Fibroblast of skin of right quadriceps (primary cell): ENCODE measurements at regions not wholly inside any gene's neighbourhood (a gene's known extent, or its start where the extent isn't known, plus 50 kb on each side); places are given as distances from the start of the nearest gene placed in this dataset.

ENCODE experiments used
- DNase-seq: peaks from one replicate; pipeline ENCODE4 v3.0.0-alpha.2; 2013

GRCh38 chr10:106179430-106179829 is 985.1 kb downstream of the SORCS1 start:
- no peak for DNase-seq

- DNase-seq, result peak; percentile 20
These were observed 988.6 kb downstream of the SORCS1 start for GRCh38 chr10:106175760-106176377.

- DNase-seq, result no peak
These were observed 990.7 kb downstream of the SORCS1 start for GRCh38 chr10:106173838-106174237.

- no peak for DNase-seq
These were observed 995.3 kb downstream of the SORCS1 start for GRCh38 chr10:106169241-106169640.

DNA sequence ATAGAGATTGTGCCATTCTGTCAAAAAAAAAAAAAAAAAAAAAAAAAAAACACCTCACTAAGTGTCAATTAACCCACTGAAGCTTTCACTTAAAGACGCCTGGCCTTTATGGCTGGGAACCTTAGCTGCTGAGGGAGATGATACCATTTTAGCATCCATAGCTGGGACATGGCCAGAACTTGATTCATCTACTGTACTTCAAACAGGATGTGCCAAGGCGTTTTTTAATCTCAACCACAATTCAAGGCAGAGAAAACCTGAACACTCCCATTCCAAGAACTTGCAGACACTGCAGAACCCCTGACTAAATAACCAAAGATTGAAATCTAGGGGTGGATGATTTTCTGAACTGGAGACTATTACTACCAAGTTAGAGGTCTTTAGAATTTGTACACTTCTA is 996.6 kb downstream of the SORCS1 start:
- DNase-seq, result no peak

GRCh38 chr10:106158241-106158640 is 1006.3 kb downstream of the SORCS1 start:
- peak; percentile 19 for DNase-seq

DNA sequence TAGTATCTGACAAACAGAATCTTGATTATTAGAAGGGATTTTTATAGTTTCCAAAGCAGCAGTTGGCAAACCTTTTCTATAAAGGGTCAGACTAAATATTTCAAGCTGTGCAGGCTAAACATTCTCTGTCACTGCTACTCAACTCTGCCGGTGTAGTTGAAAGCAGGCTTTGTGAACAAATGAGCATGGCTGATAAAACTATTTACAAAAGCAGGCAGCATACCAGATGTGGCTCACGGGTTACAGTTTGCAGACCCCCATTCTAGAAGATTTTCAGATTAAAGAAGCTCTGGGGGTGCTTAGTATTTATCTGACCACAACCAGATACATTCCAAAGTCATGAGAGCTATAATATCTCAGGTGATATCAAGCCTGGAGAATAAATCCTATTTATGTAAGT is 1017.5 kb downstream of the SORCS1 start:
- no peak for DNase-seq

GRCh38 chr10:106139915-106140314 is 1024.6 kb downstream of the SORCS1 start:
- DNase-seq, result no peak

DNA sequence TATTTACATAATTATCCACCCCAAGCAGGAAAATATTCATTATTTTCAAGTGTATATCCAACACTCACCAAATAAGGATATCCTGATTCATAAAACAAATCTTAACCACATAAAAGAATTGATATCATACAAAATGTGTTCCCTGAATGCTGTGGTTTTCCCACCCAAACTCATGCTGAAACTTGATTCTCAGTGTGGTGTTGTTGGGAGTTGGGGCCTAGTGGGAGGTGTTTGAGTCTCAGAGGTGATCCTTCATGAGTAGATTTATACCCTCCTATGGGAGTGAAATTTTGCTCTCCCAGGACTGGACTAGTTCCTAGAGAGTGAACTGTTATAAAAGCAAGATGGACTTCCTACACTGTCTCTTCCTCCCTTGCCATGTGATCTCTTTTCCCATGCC is 1028.3 kb downstream of the SORCS1 start:
- no peak for DNase-seq

DNA sequence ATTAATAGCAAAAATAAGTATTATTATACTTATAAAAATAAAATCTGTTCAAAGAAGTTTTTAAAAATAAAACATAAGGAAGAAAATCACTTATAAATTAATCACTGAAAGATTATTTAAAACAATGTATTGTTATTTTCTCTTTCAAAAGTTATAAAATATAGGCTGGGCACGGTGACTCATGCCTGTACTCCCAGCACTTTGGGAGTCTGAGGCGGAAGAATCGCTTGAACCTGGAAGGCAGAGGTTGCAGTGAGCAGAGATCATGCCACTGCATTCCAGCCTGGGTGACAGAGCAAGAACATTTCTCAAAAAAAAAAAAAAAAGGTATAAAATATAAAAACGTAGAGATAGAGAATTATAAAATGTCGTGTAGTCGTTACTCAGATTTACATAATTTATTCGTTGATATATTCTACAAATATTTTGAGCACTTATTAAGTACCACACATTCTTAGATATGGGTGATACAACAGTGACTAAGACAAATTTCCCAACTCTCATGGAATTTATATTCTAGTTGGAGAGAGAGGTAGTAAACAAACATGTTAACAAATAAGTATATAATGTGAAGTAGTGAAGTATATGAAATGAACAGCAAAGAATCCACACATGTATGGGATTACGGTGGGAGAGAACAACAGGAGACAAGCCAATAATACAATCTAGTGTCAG is 1030.0 kb downstream of the SORCS1 start:
- no peak for DNase-seq

- no peak for DNase-seq
These were observed 1031.1 kb downstream of the SORCS1 start for GRCh38 chr10:106133451-106133850.

DNA sequence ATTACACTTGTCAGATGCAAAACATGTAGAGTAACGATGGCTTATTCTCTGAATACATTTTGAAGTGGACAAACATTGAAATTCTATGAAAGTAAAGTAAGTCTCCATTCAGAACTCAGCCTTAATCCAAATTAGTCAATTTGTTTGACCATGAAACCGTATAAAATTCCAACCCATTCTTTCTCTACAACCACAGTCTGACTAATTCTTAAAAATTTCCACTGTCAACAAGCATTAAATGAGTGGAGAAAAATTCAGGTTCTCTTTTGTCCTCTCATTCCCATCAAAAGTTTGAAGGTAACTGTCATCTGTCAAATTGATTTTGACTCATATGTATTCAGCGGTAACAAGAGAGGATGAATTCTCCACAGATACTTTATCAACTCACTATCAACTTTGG is 1031.5 kb downstream of the SORCS1 start:
- DNase-seq, result no peak

- DNase-seq, result no peak
These were observed 1049.8 kb downstream of the SORCS1 start for GRCh38 chr10:106114656-106115186.

- DNase-seq, result peak; percentile 61
These were observed 1053.3 kb downstream of the SORCS1 start for GRCh38 chr10:106111246-106111645.

DNA sequence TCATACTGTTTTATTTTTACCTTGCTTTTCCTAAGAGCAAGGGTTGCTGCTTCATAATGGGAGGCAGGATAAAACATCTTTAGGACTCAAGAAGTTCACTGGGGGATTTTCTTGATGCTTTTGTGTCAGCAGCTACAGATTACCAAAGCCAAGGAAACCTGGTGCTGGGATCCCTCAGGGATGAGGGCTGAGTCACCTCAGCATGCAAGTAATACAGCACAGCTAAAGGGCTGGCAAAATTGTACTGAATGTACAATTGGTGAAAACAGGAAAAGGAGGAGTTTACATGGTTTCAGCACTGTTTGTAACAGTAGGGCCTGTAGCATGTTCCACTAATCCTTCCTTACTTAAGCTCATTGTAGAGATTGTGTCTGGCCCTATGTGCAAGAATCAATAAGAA is 1056.8 kb downstream of the SORCS1 start:
- peak; percentile 59 for DNase-seq

- DNase-seq, result no peak
These were observed 1058.4 kb downstream of the SORCS1 start for GRCh38 chr10:106106114-106106513.

GRCh38 chr10:106089855-106090254 is 1074.7 kb downstream of the SORCS1 start:
- no peak for DNase-seq

GRCh38 chr10:106086391-106086790 is 1078.1 kb downstream of the SORCS1 start:
- no peak for DNase-seq

DNA sequence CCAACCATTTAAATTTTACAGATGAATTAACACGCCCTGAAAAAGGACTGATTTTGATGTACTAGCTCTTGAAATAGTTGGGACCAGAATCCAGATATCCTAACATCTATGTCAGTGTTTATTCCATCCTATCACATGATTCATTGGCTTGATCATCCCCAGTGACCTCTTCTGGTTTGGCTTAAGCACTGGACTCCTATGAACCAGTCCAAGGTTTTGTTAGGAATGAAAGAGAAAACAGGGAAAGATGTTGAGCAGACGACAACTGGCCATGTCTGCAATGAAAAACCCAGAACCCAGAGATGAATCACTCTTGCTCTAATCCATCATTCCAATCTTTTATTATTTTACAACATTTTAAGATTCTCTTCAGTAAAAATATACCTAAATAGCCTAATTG is 1080.9 kb downstream of the SORCS1 start:
- peak; percentile 42 for DNase-seq

GRCh38 chr10:106082865-106083264 is 1081.6 kb downstream of the SORCS1 start:
- peak; percentile 61 for DNase-seq

DNA sequence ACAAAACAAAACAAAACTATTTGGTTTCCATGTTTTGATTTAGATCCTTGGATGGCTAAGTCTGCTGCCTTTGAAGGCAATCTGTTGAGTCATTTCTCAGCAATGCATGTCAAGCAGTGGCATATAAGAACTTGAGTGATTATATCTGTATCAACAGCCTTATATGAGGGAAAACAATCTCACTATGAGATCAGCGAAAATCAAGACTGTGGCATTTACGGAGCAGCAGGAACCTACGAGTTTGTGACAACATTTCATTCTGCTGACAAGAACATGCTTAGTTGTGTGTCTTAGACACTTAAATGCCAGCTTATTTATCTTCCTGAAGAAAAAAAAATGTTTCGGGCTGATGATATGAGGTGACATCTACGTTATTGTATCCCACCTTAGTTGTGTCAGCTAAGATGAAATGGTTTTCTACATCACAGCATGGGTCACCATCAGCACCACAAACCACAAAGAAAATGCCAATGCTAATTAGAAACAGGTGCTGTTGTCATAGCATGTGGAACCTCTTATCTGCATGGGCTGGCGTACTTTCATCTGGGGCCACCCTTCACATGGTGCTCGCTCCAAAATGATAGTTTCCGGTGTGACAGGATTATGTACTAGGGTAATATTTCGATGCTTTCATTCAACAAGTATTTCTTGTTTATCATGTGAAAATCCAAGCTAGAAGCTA is 1085.5 kb downstream of the SORCS1 start:
- DNase-seq, result peak; percentile 62

- DNase-seq, result peak; percentile 19
These were observed 1088.0 kb downstream of the SORCS1 start for GRCh38 chr10:106076496-106076895.

GRCh38 chr10:106053061-106053460 is 1111.4 kb downstream of the SORCS1 start:
- no peak for DNase-seq

- DNase-seq, result no peak
These were observed 1120.0 kb downstream of the SORCS1 start for GRCh38 chr10:106044503-106044902.
